Progenitor cell of endocrine pancreas (in vitro differentiated cells): ENCODE measurements at regions not wholly inside any gene's neighbourhood (a gene's known extent, or its start where the extent isn't known, plus 50 kb on each side); places are given as distances from the start of the nearest gene placed in this dataset.

Experiments
- DNase-seq: peaks from one replicate; pipeline ENCODE4 v3.0.0; 2021; ENCODE audit warnings: low spot score; ENCODE audit not compliant: unreplicated experiment
- H3K27ac Mint-ChIP-seq: 2 replicates; pipeline ENCODE4 v1.8.0; 2021; ENCODE audit warnings: mild to moderate bottlenecking, moderate library complexity, mixed read lengths
- H3K27me3 Mint-ChIP-seq: 2 replicates; pipeline ENCODE4 v1.8.0; 2021; ENCODE audit warnings: mixed read lengths
- H3K36me3 Mint-ChIP-seq: 2 replicates; pipeline ENCODE4 v1.8.0; 2022; ENCODE audit warnings: mixed read lengths; ENCODE audit not compliant: insufficient read depth
- H3K4me1 Mint-ChIP-seq: 2 replicates; pipeline ENCODE4 v1.8.0; 2021; ENCODE audit warnings: low read depth, mixed read lengths
- H3K4me3 Mint-ChIP-seq: 2 replicates; pipeline ENCODE4 v1.8.0; 2021; ENCODE audit warnings: low read depth, mild to moderate bottlenecking, moderate library complexity, mixed read lengths
- H3K9me3 Mint-ChIP-seq: 2 replicates; pipeline ENCODE4 v1.8.0; 2021; ENCODE audit warnings: low read depth, mixed read lengths
- TF ChIP-seq, protein P1 (sequence below): fragments of 200-600 bp; sonication (generic); IDR thresholded peaks from one replicate; pipeline ENCODE4 v1.5.0; 2021; ENCODE audit warnings: antibody characterized with exemption, mild to moderate bottlenecking; ENCODE audit not compliant: unreplicated experiment

DNA sequence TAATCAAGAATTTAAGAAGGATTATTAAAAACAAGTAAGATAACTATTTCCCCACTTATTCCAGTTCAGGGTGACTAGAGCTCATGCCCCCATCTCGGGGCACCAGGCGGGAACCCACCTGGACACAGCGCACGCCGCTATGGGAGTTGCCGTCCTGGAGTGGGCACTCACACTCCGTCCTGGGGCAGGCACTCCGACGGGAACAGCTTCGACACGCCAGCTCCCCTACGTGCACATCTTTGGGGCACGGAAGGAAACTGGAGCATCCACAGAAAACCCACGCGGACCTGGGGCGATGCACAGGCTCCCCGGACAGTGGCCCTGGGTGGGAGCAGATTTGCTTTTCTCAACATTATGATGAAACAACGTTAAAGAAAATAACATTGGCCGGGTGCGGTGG is 52.0 kb upstream of the GATA5 start:
- no peaks in the 10 kb centered on the region for H3K9me3 Mint-ChIP-seq
- no peak overlapping the region for H3K27ac Mint-ChIP-seq
- peaks cover 16% of the 10 kb centered on the region for H3K4me1 Mint-ChIP-seq
- H3K36me3 Mint-ChIP-seq = no peaks in the 10 kb centered on the region
- peaks cover 5% of the 10 kb centered on the region for H3K27me3 Mint-ChIP-seq
- no peak for DNase-seq
- TF ChIP-seq, protein P1, sequence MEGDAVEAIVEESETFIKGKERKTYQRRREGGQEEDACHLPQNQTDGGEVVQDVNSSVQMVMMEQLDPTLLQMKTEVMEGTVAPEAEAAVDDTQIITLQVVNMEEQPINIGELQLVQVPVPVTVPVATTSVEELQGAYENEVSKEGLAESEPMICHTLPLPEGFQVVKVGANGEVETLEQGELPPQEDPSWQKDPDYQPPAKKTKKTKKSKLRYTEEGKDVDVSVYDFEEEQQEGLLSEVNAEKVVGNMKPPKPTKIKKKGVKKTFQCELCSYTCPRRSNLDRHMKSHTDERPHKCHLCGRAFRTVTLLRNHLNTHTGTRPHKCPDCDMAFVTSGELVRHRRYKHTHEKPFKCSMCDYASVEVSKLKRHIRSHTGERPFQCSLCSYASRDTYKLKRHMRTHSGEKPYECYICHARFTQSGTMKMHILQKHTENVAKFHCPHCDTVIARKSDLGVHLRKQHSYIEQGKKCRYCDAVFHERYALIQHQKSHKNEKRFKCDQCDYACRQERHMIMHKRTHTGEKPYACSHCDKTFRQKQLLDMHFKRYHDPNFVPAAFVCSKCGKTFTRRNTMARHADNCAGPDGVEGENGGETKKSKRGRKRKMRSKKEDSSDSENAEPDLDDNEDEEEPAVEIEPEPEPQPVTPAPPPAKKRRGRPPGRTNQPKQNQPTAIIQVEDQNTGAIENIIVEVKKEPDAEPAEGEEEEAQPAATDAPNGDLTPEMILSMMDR = no peak
- no peak overlapping the region for H3K4me3 Mint-ChIP-seq

DNA sequence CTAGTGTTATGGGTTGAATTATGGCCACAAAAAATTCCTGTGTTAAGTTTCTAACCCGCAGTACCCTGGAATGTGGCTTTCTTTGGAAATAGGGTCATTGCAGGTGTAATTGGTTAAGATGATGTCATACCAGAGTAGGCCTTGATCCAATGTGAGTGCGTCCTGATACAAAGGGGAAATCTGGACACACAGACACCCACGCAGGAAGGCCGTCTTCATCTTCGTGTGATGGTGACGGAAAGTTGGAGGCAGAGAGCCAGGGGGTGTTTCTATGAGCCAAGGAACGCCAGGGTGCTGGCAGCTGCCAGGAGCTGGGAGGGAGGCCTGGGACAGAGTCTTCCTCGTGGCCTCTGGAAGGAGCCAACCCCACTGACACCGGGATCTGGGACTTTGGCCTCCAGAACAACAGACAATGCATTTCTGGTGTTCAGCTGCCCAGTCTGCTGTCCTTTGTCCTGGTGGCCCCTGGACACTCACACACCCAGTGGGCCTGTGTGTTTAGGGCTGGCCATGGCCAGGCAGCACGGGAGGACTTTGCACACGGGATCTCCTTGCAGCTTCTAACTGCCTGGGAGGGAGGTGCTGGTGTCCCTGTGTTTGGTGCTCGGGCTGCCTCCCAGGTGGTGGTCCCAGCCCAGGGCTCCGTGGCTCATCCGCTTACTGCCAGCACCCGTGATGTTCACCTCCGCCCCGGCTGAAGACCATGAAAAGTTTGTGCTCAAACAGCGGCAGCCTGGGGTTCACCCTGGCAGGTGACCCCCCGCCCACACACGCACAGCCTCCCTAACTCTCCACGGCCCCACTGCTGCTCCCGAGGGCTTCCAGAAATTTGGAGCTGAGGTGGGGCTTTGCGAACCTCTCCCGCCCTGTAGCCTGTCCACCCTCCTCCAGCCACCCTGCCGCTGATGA is 53.4 kb upstream of the GATA5 start:
- H3K9me3 Mint-ChIP-seq = no peaks in the 10 kb centered on the region
- TF ChIP-seq, protein P1 = no peak
- H3K27ac Mint-ChIP-seq = no peak overlapping the region
- H3K4me3 Mint-ChIP-seq = no peak overlapping the region
- H3K36me3 Mint-ChIP-seq = no peaks in the 10 kb centered on the region
- DNase-seq = no peak
- peaks cover 16% of the 10 kb centered on the region for H3K4me1 Mint-ChIP-seq
- H3K27me3 Mint-ChIP-seq = peaks cover 3% of the 10 kb centered on the region

DNA sequence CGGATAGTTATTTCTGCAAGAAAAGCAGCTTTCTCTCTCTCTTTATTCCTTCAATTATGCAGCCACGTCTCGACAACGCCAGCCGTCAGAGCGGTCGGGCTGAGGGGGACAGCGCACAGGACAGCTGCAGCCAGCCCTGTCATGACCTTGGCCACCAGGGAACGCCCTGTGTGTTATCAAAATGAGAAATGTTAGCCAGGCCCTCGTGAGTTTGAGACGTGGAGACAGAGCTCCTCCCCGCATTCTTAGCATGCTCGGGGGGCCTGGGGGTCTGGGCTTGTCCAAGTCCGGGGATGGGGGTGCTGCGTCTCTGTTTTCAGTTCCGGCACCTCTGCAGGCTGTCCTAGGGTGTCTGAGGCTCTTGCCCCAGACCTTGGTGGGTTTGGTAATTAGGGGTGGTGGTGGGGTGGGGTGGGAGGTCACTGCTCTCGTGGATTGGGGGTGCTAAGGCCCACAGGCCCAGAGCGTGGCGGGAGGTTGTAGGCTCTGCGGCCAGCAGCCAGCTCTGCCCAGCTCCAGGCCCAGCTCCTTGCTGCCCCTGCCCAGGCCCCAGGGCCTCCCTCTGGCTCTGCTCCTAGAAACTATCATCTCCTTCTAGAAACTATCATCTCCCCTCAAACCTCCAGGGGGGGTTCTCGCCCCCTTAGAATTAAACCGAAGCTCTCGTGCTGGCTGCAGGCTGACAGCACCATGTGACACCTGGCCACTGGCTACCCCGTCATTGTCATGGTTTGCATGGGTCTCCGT is 54.3 kb upstream of the GATA5 start:
- H3K4me1 Mint-ChIP-seq = peaks cover 16% of the 10 kb centered on the region

DNA sequence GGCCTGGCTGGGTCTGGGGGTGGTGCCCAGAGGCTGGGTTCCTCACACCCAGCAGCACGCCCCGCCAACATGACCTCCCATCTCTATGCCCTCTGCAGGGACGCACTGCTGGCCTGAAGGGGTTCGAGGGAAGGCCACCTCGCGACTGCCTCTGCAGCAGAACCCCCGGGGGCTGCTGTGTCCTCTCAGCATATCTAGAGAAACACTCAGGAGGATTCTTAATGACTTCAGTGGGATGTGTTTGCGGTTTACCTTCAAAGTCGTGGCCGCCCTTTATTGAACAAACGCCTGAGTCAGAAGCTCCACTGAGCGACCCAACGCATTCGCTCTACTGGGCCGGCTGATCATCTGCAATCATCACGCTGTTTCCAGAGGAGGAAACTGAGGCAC is 54.8 kb upstream of the GATA5 start:
- DNase-seq = no peak
- Mint-ChIP-seq H3K27me3 (no peaks in the 10 kb centered on the region), H3K9me3 (no peaks in the 10 kb centered on the region), H3K27ac (peak overlapping the region; percentile 55), H3K4me1 (peaks cover 16% of the 10 kb centered on the region), H3K36me3 (no peaks in the 10 kb centered on the region), H3K4me3 (no peak overlapping the region)
- TF ChIP-seq, protein P1 = no peak

More for the DNA sequence above, 54.3 kb upstream of the GATA5 start:
- no peak overlapping the region for H3K4me3 Mint-ChIP-seq
- no peaks in the 10 kb centered on the region for H3K27me3 Mint-ChIP-seq
- DNase-seq = no peak
- no peaks in the 10 kb centered on the region for H3K36me3 Mint-ChIP-seq
- H3K27ac Mint-ChIP-seq = peak overlapping the region; percentile 82
- H3K9me3 Mint-ChIP-seq = no peaks in the 10 kb centered on the region
- TF ChIP-seq, protein P1 = no peak

DNA sequence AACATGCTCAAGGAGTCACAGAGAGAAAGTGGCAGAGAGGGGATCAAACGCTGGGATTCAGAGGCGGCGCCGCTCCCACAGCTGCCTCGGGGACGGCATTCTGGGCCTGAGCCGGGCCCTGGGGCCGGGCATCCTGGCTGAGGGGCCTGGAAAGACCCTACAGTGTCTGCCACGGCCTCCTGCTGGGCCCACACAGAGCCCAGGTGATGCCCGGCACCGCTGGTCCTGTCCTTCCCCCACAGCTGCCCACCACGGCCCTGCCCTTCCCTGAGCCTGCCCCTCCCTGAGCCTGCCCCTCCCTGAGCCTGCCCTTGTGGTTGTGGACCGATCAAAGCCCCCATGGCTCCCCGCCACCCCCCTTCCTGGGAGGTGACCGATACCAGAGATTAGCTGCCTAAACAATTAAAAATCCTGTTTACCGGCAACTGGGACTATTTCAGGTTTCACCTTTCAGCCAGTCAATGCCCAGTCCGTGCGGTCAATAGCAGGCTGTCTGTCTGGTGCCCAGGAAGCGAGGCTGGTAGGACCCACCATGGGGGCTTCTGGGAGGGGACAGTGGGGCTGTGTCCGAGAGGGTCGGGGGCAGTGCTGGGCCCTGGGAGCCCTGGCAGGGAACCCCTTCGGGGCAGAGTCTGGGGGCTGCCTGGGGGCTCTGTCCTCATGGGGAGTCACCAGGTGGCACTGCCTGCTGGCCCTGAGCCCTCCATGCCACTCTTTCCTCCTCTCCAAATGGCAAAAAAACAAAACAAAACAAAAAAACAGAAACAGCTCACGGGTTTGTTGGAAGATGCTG is 55.4 kb upstream of the GATA5 start:
- Mint-ChIP-seq H3K27ac (peak overlapping the region; percentile 55), H3K36me3 (no peaks in the 10 kb centered on the region), H3K27me3 (no peaks in the 10 kb centered on the region)

More for the DNA sequence above, 55.4 kb upstream of the GATA5 start:
- TF ChIP-seq, protein P1 = no peak
- Mint-ChIP-seq H3K9me3 (no peaks in the 10 kb centered on the region), H3K4me1 (peaks cover 16% of the 10 kb centered on the region), H3K4me3 (no peak overlapping the region)
- no peak for DNase-seq
